ENCODE measurements at regions not wholly inside any gene's neighbourhood (a gene's known extent, or its start where the extent isn't known, plus 50 kb on each side); places are given as distances from the start of the nearest gene placed in this dataset.
"Not testable (repeated sequence)": the region's sequence is repeated elsewhere in the genome, so short reads cannot be mapped to it uniquely, and the experiment has no call there.

DNA sequence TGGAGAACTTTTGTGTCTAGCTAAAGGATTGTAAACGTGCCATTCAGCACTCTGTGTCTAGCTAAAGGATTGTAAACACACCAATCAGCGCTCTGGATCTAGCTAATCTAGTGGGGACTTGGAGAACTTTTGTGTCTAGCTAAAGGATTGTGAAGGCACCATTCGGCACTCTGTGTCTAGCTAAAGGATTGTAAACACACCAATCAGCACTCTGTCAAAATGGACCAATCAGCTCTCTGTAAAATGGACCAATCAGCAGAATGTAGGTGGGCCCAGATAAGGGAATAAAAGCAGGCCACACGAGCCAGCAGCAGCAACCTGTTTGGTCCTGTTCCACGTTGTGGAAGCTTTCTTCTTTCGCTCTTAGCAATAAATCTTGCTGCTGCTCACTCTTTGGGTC is 98.4 kb upstream of the UBASH3B start:
- TF ChIP-seq, protein P1, sequence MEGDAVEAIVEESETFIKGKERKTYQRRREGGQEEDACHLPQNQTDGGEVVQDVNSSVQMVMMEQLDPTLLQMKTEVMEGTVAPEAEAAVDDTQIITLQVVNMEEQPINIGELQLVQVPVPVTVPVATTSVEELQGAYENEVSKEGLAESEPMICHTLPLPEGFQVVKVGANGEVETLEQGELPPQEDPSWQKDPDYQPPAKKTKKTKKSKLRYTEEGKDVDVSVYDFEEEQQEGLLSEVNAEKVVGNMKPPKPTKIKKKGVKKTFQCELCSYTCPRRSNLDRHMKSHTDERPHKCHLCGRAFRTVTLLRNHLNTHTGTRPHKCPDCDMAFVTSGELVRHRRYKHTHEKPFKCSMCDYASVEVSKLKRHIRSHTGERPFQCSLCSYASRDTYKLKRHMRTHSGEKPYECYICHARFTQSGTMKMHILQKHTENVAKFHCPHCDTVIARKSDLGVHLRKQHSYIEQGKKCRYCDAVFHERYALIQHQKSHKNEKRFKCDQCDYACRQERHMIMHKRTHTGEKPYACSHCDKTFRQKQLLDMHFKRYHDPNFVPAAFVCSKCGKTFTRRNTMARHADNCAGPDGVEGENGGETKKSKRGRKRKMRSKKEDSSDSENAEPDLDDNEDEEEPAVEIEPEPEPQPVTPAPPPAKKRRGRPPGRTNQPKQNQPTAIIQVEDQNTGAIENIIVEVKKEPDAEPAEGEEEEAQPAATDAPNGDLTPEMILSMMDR (IDR thresholded peaks at IDR 0.05) = not testable (repeated sequence)
- not testable (repeated sequence) for TF ChIP-seq POLR2A (IDR thresholded peaks at IDR 0.05)

Data from adrenal gland (tissue), 5 donors.